ENCODE measurements at regions not wholly inside any gene's neighbourhood (a gene's known extent, or its start where the extent isn't known, plus 50 kb on each side); places are given as distances from the start of the nearest gene placed in this dataset.
"Not testable (repeated sequence)": the region's sequence is repeated elsewhere in the genome, so short reads cannot be mapped to it uniquely, and the experiment has no call there.

DNA sequence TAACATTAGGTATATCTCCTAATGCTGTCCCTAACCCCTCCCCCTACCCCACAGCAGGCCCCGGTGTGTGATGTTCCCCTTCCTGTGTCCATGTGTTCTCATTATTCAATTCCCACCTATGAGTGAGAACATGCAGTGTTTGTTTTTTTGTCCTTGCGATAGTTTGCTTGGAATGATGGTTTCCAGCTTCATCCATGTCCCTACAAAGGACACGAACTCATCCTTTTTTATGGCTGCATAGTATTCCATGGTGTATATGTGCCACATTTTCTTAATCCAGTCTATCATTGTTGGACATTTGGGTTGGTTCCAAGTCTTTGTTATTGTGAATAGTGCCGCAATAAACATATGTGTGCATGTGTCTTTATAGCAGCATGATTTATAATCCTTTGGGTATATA, 164.5 kb downstream of the RPLP1 start:
- TF ChIP-seq, protein P1, sequence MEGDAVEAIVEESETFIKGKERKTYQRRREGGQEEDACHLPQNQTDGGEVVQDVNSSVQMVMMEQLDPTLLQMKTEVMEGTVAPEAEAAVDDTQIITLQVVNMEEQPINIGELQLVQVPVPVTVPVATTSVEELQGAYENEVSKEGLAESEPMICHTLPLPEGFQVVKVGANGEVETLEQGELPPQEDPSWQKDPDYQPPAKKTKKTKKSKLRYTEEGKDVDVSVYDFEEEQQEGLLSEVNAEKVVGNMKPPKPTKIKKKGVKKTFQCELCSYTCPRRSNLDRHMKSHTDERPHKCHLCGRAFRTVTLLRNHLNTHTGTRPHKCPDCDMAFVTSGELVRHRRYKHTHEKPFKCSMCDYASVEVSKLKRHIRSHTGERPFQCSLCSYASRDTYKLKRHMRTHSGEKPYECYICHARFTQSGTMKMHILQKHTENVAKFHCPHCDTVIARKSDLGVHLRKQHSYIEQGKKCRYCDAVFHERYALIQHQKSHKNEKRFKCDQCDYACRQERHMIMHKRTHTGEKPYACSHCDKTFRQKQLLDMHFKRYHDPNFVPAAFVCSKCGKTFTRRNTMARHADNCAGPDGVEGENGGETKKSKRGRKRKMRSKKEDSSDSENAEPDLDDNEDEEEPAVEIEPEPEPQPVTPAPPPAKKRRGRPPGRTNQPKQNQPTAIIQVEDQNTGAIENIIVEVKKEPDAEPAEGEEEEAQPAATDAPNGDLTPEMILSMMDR (IDR thresholded peaks at IDR 0.05): not testable (repeated sequence)
- not testable (repeated sequence) for TF ChIP-seq POLR2AphosphoS5 (IDR thresholded peaks at IDR 0.05; ENCODE audit: low read depth, low read length)
